ENCODE measurements at regions not wholly inside any gene's neighbourhood (a gene's known extent, or its start where the extent isn't known, plus 50 kb on each side); places are given as distances from the start of the nearest gene placed in this dataset.

DNA sequence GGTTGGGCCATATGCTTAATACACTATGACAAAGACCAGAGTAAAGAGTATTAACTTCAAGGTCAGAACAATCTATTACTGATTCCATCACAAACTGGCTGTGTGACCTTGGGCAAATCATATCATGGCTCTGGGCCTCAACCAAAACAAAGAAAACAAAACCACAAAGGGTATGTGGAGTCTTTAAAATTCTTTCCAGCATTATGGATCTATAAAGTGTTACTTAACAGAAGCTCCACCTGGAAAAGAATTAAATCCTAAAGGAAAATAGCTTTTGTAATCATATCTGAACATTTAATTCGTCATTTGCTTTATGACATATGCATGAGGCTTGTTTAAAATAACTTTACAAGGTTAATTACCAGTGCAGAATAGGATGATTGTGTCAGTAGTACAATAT, 265.5 kb downstream of the SATB1 start:
- no peaks in the 10 kb centered on the region for H3K27me3 Mint-ChIP-seq (ENCODE audit: insufficient read depth, low read depth, poor library complexity)
- no peaks in the 10 kb centered on the region for H3K4me1 ChIP-seq (ENCODE audit: insufficient read depth)
- H3K9me2 ChIP-seq (ENCODE audit: insufficient read depth): no peaks in the 10 kb centered on the region
- H3K79me2 ChIP-seq (replicated peaks; ENCODE audit: insufficient read depth): no peaks in the 10 kb centered on the region
- DNase-seq (ENCODE audit: low spot score) (no peak), ATAC-seq (no peak)
- no peak overlapping the region for H3K4me3 Mint-ChIP-seq
- no peaks in the 10 kb centered on the region for H4K20me1 ChIP-seq (replicated peaks; ENCODE audit: insufficient read depth)
- H3K36me3 ChIP-seq (ENCODE audit: insufficient read depth): no peaks in the 10 kb centered on the region
- H3K4me2 ChIP-seq: no peak overlapping the region
- no peaks in the 10 kb centered on the region for H3K27me3 ChIP-seq (ENCODE audit: insufficient read depth)
- H3K4me1 Mint-ChIP-seq: no peaks in the 10 kb centered on the region
- no peak overlapping the region for H2AFZ ChIP-seq
- H3F3A ChIP-seq (replicated peaks; ENCODE audit: low read depth): no peaks in the 10 kb centered on the region
- H3K36me3 Mint-ChIP-seq (ENCODE audit: low read depth): no peaks in the 10 kb centered on the region
- H3K9me3 Mint-ChIP-seq: no peaks in the 10 kb centered on the region
- H3K27ac Mint-ChIP-seq: no peak overlapping the region
- TF ChIP-seq JUNB (IDR thresholded peaks at IDR 0.05; ENCODE audit: unreplicated experiment): no peak
- TF ChIP-seq NANOG (IDR thresholded peaks at IDR 0.05; ENCODE audit: borderline replicate concordance): no peak
- TF ChIP-seq, protein P1, sequence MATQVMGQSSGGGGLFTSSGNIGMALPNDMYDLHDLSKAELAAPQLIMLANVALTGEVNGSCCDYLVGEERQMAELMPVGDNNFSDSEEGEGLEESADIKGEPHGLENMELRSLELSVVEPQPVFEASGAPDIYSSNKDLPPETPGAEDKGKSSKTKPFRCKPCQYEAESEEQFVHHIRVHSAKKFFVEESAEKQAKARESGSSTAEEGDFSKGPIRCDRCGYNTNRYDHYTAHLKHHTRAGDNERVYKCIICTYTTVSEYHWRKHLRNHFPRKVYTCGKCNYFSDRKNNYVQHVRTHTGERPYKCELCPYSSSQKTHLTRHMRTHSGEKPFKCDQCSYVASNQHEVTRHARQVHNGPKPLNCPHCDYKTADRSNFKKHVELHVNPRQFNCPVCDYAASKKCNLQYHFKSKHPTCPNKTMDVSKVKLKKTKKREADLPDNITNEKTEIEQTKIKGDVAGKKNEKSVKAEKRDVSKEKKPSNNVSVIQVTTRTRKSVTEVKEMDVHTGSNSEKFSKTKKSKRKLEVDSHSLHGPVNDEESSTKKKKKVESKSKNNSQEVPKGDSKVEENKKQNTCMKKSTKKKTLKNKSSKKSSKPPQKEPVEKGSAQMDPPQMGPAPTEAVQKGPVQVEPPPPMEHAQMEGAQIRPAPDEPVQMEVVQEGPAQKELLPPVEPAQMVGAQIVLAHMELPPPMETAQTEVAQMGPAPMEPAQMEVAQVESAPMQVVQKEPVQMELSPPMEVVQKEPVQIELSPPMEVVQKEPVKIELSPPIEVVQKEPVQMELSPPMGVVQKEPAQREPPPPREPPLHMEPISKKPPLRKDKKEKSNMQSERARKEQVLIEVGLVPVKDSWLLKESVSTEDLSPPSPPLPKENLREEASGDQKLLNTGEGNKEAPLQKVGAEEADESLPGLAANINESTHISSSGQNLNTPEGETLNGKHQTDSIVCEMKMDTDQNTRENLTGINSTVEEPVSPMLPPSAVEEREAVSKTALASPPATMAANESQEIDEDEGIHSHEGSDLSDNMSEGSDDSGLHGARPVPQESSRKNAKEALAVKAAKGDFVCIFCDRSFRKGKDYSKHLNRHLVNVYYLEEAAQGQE (IDR thresholded peaks at IDR 0.05; ENCODE audit: unreplicated experiment): no peak
- TF ChIP-seq, protein P2, sequence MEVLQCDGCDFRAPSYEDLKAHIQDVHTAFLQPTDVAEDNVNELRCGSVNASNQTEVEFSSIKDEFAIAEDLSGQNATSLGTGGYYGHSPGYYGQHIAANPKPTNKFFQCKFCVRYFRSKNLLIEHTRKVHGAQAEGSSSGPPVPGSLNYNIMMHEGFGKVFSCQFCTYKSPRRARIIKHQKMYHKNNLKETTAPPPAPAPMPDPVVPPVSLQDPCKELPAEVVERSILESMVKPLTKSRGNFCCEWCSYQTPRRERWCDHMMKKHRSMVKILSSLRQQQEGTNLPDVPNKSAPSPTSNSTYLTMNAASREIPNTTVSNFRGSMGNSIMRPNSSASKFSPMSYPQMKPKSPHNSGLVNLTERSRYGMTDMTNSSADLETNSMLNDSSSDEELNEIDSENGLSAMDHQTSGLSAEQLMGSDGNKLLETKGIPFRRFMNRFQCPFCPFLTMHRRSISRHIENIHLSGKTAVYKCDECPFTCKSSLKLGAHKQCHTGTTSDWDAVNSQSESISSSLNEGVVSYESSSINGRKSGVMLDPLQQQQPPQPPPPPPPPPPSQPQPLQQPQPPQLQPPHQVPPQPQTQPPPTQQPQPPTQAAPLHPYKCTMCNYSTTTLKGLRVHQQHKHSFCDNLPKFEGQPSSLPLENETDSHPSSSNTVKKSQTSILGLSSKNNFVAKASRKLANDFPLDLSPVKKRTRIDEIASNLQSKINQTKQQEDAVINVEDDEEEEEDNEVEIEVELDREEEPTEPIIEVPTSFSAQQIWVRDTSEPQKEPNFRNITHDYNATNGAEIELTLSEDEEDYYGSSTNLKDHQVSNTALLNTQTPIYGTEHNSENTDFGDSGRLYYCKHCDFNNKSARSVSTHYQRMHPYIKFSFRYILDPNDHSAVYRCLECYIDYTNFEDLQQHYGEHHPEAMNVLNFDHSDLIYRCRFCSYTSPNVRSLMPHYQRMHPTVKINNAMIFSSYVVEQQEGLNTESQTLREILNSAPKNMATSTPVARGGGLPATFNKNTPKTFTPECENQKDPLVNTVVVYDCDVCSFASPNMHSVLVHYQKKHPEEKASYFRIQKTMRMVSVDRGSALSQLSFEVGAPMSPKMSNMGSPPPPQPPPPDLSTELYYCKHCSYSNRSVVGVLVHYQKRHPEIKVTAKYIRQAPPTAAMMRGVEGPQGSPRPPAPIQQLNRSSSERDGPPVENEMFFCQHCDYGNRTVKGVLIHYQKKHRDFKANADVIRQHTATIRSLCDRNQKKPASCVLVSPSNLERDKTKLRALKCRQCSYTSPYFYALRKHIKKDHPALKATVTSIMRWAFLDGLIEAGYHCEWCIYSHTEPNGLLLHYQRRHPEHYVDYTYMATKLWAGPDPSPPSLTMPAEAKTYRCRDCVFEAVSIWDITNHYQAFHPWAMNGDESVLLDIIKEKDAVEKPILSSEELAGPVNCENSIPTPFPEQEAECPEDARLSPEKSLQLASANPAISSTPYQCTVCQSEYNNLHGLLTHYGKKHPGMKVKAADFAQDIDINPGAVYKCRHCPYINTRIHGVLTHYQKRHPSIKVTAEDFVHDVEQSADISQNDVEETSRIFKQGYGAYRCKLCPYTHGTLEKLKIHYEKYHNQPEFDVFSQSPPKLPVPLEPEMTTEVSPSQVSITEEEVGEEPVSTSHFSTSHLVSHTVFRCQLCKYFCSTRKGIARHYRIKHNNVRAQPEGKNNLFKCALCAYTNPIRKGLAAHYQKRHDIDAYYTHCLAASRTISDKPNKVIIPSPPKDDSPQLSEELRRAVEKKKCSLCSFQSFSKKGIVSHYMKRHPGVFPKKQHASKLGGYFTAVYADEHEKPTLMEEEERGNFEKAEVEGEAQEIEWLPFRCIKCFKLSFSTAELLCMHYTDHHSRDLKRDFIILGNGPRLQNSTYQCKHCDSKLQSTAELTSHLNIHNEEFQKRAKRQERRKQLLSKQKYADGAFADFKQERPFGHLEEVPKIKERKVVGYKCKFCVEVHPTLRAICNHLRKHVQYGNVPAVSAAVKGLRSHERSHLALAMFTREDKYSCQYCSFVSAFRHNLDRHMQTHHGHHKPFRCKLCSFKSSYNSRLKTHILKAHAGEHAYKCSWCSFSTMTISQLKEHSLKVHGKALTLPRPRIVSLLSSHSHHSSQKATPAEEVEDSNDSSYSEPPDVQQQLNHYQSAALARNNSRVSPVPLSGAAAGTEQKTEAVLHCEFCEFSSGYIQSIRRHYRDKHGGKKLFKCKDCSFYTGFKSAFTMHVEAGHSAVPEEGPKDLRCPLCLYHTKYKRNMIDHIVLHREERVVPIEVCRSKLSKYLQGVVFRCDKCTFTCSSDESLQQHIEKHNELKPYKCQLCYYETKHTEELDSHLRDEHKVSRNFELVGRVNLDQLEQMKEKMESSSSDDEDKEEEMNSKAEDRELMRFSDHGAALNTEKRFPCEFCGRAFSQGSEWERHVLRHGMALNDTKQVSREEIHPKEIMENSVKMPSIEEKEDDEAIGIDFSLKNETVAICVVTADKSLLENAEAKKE (CRISPR knock-in tag; IDR thresholded peaks at IDR 0.05): no peak
- TF ChIP-seq EZH2phosphoT487 (IDR thresholded peaks at IDR 0.05; ENCODE audit: unreplicated experiment): no peak
- TF ChIP-seq, protein P3, sequence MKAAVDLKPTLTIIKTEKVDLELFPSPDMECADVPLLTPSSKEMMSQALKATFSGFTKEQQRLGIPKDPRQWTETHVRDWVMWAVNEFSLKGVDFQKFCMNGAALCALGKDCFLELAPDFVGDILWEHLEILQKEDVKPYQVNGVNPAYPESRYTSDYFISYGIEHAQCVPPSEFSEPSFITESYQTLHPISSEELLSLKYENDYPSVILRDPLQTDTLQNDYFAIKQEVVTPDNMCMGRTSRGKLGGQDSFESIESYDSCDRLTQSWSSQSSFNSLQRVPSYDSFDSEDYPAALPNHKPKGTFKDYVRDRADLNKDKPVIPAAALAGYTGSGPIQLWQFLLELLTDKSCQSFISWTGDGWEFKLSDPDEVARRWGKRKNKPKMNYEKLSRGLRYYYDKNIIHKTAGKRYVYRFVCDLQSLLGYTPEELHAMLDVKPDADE (IDR thresholded peaks at IDR 0.05): no peak
- TF ChIP-seq ZNF331 (CRISPR knock-in tag; IDR thresholded peaks at IDR 0.05; ENCODE audit: low read depth): no peak
- no peak for TF ChIP-seq POLR2AphosphoS5 (IDR thresholded peaks at IDR 0.05; ENCODE audit: low read depth)
- TF ChIP-seq ZNF114 (CRISPR knock-in tag; IDR thresholded peaks at IDR 0.05): no peak
- no peak for TF ChIP-seq EZH2 (IDR thresholded peaks at IDR 0.05; ENCODE audit: low read depth, unreplicated experiment)
- TF ChIP-seq, protein P4, sequence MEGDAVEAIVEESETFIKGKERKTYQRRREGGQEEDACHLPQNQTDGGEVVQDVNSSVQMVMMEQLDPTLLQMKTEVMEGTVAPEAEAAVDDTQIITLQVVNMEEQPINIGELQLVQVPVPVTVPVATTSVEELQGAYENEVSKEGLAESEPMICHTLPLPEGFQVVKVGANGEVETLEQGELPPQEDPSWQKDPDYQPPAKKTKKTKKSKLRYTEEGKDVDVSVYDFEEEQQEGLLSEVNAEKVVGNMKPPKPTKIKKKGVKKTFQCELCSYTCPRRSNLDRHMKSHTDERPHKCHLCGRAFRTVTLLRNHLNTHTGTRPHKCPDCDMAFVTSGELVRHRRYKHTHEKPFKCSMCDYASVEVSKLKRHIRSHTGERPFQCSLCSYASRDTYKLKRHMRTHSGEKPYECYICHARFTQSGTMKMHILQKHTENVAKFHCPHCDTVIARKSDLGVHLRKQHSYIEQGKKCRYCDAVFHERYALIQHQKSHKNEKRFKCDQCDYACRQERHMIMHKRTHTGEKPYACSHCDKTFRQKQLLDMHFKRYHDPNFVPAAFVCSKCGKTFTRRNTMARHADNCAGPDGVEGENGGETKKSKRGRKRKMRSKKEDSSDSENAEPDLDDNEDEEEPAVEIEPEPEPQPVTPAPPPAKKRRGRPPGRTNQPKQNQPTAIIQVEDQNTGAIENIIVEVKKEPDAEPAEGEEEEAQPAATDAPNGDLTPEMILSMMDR (conservative IDR thresholded peaks at IDR 0.05; ENCODE audit: low read depth in 2 of 2): no peak
- TF ChIP-seq CREB1 (CRISPR knock-in tag; IDR thresholded peaks at IDR 0.05; ENCODE audit: low read depth): no peak
- no peak for TF ChIP-seq STAT1 (IDR thresholded peaks at IDR 0.05; ENCODE audit: unreplicated experiment)
- no peak overlapping the region for H3K4me3 ChIP-seq
- H3K27ac ChIP-seq (ENCODE audit: low read depth): no peak overlapping the region
